ENCODE measurements at regions not wholly inside any gene's neighbourhood (a gene's known extent, or its start where the extent isn't known, plus 50 kb on each side); places are given as distances from the start of the nearest gene placed in this dataset.

DNA sequence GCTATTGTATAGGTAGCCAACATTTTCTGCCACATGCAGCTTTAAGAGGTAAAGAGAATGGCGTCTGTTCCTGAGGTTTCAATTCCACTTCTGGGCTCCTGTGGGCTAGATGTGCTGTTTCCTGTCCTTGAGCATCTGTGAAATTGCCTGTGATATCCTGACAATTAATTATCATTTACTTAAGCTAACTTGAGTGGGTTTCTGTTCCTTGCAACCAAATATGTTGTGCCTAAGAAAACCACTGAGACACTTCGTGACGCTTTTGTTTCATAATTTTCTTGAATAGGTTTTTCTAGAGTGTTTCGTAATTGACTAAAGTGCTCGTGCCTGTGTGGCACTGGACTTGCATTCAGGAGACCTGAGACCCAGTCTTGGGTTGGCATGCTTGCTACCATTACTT, 127.3 kb upstream of the POU3F1 start:
- Histone ChIP-seq H3K27ac (no peak overlapping the region), H3K4me1 (replicated peaks; ENCODE audit: insufficient read depth) (no peaks in the 10 kb centered on the region), H3K9me2 (ENCODE audit: insufficient read depth) (no peaks in the 10 kb centered on the region; the same call in 1 of the 2 replicates), H3K79me2 (ENCODE audit: low read depth) (no peaks in the 10 kb centered on the region), H3K9me3 (ENCODE audit: insufficient read depth, low read depth) (no peaks in the 10 kb centered on the region), H3K4me2 (no peak overlapping the region), H3K36me3 (ENCODE audit: low read depth) (no peaks in the 10 kb centered on the region), H2AFZ (no peak overlapping the region), H3K4me3 (no peak overlapping the region), H3K27me3 (ENCODE audit: insufficient read depth, low read depth) (peaks cover 64% of the 10 kb centered on the region), H4K20me1 (ENCODE audit: insufficient read depth) (no peaks in the 10 kb centered on the region), H3F3A (ENCODE audit: insufficient read depth, low read depth) (no peaks in the 10 kb centered on the region)
- TF ChIP-seq CTCF (conservative IDR thresholded peaks at IDR 0.05) (no peak), EZH2 (IDR thresholded peaks at IDR 0.05; ENCODE audit: low read depth) (no peak)
- POLR2A ChIA-PET (ENCODE audit: unreplicated experiment), result no interaction called here
- intact Hi-C loops (cut with micrococcal nuclease; ENCODE audit: unreplicated experiment), result no loop called here
- DNase-seq, result no peak
- BruUV-seq (replicated peaks), result no TSS peak
- CTCF ChIA-PET, result no interaction called here

- no peak overlapping the region for H2AFZ ChIP-seq
- no peak for DNase-seq
- no peak overlapping the region for H3K27ac ChIP-seq
- CTCF ChIA-PET, result no interaction called here
- peaks cover 64% of the 10 kb centered on the region for H3K27me3 ChIP-seq (ENCODE audit: insufficient read depth, low read depth)
- H3K4me1 ChIP-seq (replicated peaks; ENCODE audit: insufficient read depth), result no peaks in the 10 kb centered on the region
- POLR2A ChIA-PET (ENCODE audit: unreplicated experiment), result no interaction called here
- H3K9me3 ChIP-seq (ENCODE audit: insufficient read depth, low read depth), result no peaks in the 10 kb centered on the region
- intact Hi-C loops (cut with micrococcal nuclease; ENCODE audit: unreplicated experiment), result no loop called here
- no TSS peak for BruUV-seq (replicated peaks)
- H4K20me1 ChIP-seq (ENCODE audit: insufficient read depth), result no peaks in the 10 kb centered on the region
- H3K36me3 ChIP-seq (ENCODE audit: low read depth), result no peaks in the 10 kb centered on the region
- no peaks in the 10 kb centered on the region for H3K79me2 ChIP-seq (ENCODE audit: low read depth)
- TF ChIP-seq EZH2 (IDR thresholded peaks at IDR 0.05; ENCODE audit: low read depth) (no peak), CTCF (conservative IDR thresholded peaks at IDR 0.05) (no peak)
- no peak overlapping the region for H3K4me2 ChIP-seq
- H3K9me2 ChIP-seq (ENCODE audit: insufficient read depth), result no peaks in the 10 kb centered on the region; the same call in 1 of the 2 replicates
- H3K4me3 ChIP-seq, result no peak overlapping the region
- H3F3A ChIP-seq (ENCODE audit: insufficient read depth, low read depth), result no peaks in the 10 kb centered on the region
These were observed 126.7 kb upstream of the POU3F1 start for GRCh38 chr1:38173157-38173831.

GRCh38 chr1:38169121-38169520, 122.5 kb upstream of the POU3F1 start:
- no peaks in the 10 kb centered on the region for H3K36me3 ChIP-seq (ENCODE audit: low read depth)
- POLR2A ChIA-PET (ENCODE audit: unreplicated experiment), result no interaction called here
- no peaks in the 10 kb centered on the region for H3F3A ChIP-seq (ENCODE audit: insufficient read depth, low read depth)
- DNase-seq, result no peak
- no peak overlapping the region for H2AFZ ChIP-seq
- no peaks in the 10 kb centered on the region; the same call in 1 of the 2 replicates for H3K9me2 ChIP-seq (ENCODE audit: insufficient read depth)
- H3K4me1 ChIP-seq (replicated peaks; ENCODE audit: insufficient read depth), result no peaks in the 10 kb centered on the region
- TF ChIP-seq EZH2 (IDR thresholded peaks at IDR 0.05; ENCODE audit: low read depth), result no peak
- no peak for TF ChIP-seq CTCF (conservative IDR thresholded peaks at IDR 0.05)
- H3K27me3 ChIP-seq (ENCODE audit: insufficient read depth, low read depth), result peaks cover 78% of the 10 kb centered on the region
- no TSS peak for BruUV-seq (replicated peaks)
- H3K9me3 ChIP-seq (ENCODE audit: insufficient read depth, low read depth), result no peaks in the 10 kb centered on the region
- no peak overlapping the region for H3K27ac ChIP-seq
- CTCF ChIA-PET, result no interaction called here
- no peak overlapping the region for H3K4me3 ChIP-seq
- no peaks in the 10 kb centered on the region for H3K79me2 ChIP-seq (ENCODE audit: low read depth)
- H3K4me2 ChIP-seq, result no peak overlapping the region
- intact Hi-C loops (cut with micrococcal nuclease; ENCODE audit: unreplicated experiment), result no loop called here
- no peaks in the 10 kb centered on the region for H4K20me1 ChIP-seq (ENCODE audit: insufficient read depth)

Measured in PC-9 (cell line).